ENCODE measurements at regions not wholly inside any gene's neighbourhood (a gene's known extent, or its start where the extent isn't known, plus 50 kb on each side); places are given as distances from the start of the nearest gene placed in this dataset.

- no peak overlapping the region for H3K4me3 ChIP-seq (ENCODE audit: low read depth, low read length)
- no peak for DNase-seq (ENCODE audit: low read depth)
- no peak for TF ChIP-seq CTCF (IDR thresholded peaks at IDR 0.05; ENCODE audit: insufficient read depth, low read depth, low read length)
These were observed 270.9 kb upstream of the FOXF1 start for GRCh38 chr16:86239381-86239780.

- H3K4me3 ChIP-seq (ENCODE audit: low read depth, low read length), result peak overlapping the region; percentile 9
- peak; percentile 62 for DNase-seq (ENCODE audit: low read depth)
- no peak for TF ChIP-seq CTCF (IDR thresholded peaks at IDR 0.05; ENCODE audit: insufficient read depth, low read depth, low read length)
These were observed 269.5 kb upstream of the FOXF1 start for GRCh38 chr16:86240716-86241363.

GRCh38 chr16:86241681-86242080 lies 268.6 kb upstream of the FOXF1 start:
- TF ChIP-seq CTCF (IDR thresholded peaks at IDR 0.05; ENCODE audit: insufficient read depth, low read depth, low read length), result no peak
- DNase-seq (ENCODE audit: low read depth), result no peak
- no peak overlapping the region for H3K4me3 ChIP-seq (ENCODE audit: low read depth, low read length)

- H3K4me3 ChIP-seq (ENCODE audit: low read depth, low read length), result no peak overlapping the region
- no peak for TF ChIP-seq CTCF (IDR thresholded peaks at IDR 0.05; ENCODE audit: insufficient read depth, low read depth, low read length)
- no peak for DNase-seq (ENCODE audit: low read depth)
These were observed 267.8 kb upstream of the FOXF1 start for GRCh38 chr16:86242244-86243122.

GRCh38 chr16:86243123-86243473 lies 267.2 kb upstream of the FOXF1 start:
- TF ChIP-seq CTCF (IDR thresholded peaks at IDR 0.05; ENCODE audit: insufficient read depth, low read depth, low read length), result no peak
- H3K4me3 ChIP-seq (ENCODE audit: low read depth, low read length), result no peak overlapping the region
- DNase-seq (ENCODE audit: low read depth), result no peak

GRCh38 chr16:86243571-86244154 lies 266.7 kb upstream of the FOXF1 start:
- TF ChIP-seq CTCF (IDR thresholded peaks at IDR 0.05; ENCODE audit: insufficient read depth, low read depth, low read length), result no peak
- no peak overlapping the region for H3K4me3 ChIP-seq (ENCODE audit: low read depth, low read length)
- no peak for DNase-seq (ENCODE audit: low read depth)

All from fibroblast of villous mesenchyme (primary cell).